ENCODE measurements at regions not wholly inside any gene's neighbourhood (a gene's known extent, or its start where the extent isn't known, plus 50 kb on each side); places are given as distances from the start of the nearest gene placed in this dataset.

DNA sequence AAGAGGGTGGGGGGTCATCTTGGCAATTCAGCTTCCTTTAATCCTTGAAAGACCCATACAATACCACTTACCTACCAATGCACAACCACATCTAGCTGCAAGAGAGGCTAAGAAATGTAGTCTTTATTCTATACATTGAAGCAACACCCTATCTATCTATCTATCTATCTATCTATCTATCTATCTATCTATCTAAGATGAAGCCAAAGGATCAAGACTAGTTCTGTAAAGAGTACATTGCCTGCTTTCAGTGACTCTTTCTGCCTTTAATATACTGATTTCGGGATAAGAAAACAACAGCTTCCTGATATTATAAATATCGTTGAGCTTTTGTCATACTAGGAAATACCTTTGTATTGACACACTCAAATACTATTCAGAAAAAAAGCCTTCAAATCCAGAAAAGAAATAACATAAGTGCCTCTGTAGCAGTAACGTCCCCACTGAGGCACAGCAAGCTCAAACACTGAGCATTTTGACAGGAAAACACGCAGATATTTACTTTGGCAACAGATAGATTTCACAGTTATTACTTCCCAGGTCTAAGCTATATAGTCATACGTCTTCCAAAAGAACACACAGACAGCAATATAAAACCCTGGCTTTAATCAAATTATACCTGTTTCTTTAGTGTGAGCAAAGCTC lies 139.4 kb upstream of the SERTAD2 start:
- no peak overlapping the region for H3K4me3 ChIP-seq (ENCODE audit: control insufficient read depth, low read depth, low read length)
- TF ChIP-seq, protein P1, sequence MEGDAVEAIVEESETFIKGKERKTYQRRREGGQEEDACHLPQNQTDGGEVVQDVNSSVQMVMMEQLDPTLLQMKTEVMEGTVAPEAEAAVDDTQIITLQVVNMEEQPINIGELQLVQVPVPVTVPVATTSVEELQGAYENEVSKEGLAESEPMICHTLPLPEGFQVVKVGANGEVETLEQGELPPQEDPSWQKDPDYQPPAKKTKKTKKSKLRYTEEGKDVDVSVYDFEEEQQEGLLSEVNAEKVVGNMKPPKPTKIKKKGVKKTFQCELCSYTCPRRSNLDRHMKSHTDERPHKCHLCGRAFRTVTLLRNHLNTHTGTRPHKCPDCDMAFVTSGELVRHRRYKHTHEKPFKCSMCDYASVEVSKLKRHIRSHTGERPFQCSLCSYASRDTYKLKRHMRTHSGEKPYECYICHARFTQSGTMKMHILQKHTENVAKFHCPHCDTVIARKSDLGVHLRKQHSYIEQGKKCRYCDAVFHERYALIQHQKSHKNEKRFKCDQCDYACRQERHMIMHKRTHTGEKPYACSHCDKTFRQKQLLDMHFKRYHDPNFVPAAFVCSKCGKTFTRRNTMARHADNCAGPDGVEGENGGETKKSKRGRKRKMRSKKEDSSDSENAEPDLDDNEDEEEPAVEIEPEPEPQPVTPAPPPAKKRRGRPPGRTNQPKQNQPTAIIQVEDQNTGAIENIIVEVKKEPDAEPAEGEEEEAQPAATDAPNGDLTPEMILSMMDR (conservative IDR thresholded peaks at IDR 0.05; ENCODE audit: control insufficient read depth, insufficient read depth, low read depth, low read length) = no peak
- peak; percentile 31 for DNase-seq (ENCODE audit: low read depth)

DNA sequence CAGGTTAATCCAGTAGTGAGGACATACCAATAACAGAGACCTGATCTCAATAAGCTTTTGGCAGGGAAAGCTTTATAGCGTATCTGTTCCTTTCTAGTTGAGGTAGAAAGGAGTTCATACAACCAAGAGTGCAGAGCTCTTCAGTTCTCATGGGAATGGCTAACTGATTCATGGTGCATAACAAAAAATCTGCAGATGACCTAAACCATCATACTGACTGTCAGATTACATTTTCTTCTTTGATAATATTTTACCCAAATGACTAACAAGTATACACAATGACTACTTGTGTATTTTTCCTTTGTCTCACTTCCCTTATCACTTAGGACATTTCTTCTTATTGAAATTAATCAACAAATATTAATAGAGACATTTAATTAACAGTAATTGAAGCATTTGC lies 140.0 kb upstream of the SERTAD2 start:
- TF ChIP-seq, protein P1 (conservative IDR thresholded peaks at IDR 0.05; ENCODE audit: control insufficient read depth, insufficient read depth, low read depth, low read length) = no peak
- DNase-seq (ENCODE audit: low read depth) = peak; percentile 58
- no peak overlapping the region for H3K4me3 ChIP-seq (ENCODE audit: control insufficient read depth, low read depth, low read length)

GRCh38 chr2:64794426-64794995 lies 140.8 kb upstream of the SERTAD2 start:
- H3K4me3 ChIP-seq (ENCODE audit: control insufficient read depth, low read depth, low read length) = no peak overlapping the region
- no peak for DNase-seq (ENCODE audit: low read depth)
- TF ChIP-seq, protein P1 (conservative IDR thresholded peaks at IDR 0.05; ENCODE audit: control insufficient read depth, insufficient read depth, low read depth, low read length) = no peak

DNA sequence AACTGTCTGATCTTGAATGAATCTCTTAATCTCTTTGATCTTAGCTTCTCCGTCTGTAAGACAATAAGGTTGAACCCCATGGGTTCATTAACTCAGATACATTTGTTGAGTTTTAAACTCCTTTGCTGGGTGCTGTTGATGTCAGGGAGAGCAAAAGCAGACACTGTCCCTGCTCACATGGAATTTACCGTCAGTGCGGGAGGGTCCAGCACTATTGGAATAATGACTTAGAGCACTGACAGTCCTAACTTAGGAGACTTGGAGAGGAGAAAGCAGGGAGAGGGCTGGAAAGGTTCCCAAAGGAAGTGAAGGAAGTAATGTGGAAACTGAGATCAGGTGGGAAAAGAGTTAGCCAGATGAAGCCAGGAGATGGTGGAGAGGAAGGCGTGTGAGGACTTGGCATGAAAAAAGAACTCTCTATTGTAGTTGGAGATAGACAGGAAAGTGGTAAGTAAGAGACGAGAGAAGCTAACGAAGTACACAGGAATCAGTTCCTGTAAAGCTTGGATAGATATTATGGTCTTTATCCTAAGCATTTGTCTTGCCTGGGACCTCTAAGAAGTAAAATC lies 141.4 kb upstream of the SERTAD2 start:
- TF ChIP-seq, protein P1 (conservative IDR thresholded peaks at IDR 0.05; ENCODE audit: control insufficient read depth, insufficient read depth, low read depth, low read length) = no peak
- H3K4me3 ChIP-seq (ENCODE audit: control insufficient read depth, low read depth, low read length) = no peak overlapping the region
- DNase-seq (ENCODE audit: low read depth) = no peak

DNA sequence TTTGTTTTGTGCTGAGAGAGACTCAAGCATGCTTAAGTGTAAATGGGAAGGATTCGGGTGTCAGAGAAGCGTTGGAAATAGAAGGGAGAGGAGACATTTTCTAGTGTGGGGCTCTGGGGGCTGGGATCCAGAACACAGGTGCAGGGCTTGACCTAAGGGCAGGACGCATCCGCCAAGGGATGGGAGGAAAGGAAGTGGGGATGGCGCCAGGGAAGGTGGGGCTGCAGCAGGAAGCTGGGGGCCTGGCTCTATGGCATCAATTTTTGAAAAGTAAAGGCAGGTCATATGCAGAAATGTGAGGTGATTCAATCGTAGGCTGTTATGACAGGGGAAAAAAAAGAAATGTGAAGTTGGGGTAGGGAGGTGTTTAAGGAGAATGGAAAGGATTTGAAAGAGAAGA lies 143.2 kb upstream of the SERTAD2 start:
- DNase-seq (ENCODE audit: low read depth) = no peak
- TF ChIP-seq, protein P1 (conservative IDR thresholded peaks at IDR 0.05; ENCODE audit: control insufficient read depth, insufficient read depth, low read depth, low read length) = no peak
- H3K4me3 ChIP-seq (ENCODE audit: control insufficient read depth, low read depth, low read length) = no peak overlapping the region

DNA sequence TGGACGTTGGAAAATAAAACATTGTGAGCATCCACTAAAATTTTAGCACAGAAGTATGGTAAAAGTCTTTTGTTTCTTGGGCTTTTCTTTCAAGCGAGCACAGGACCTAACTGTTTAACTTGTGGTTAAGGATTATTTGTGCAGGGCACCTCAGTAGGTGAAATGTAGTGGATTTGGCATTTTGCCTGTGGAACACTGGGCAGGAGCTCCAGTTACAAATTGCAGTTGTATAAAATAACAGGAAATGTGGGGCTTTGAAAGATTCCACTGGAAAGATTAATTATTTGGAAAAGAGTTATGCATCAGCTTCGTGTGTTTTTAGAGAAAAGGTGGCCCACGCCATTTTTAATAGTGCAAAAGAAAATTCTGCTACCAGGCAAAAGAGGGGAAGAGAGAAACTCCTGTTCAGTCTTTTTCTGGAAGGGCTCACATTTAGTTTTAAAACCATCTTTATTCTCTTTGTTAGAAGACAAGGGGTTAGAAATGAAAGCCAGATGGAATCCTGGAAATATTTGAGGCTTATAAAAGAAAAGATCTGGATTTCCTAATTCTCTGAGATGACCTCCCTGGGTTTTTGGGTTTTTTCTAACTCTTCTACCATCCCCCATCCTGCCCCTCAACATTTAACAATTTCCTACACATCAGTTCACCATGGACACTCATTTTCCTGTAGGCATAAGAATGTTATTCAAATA lies 144.3 kb upstream of the SERTAD2 start:
- peak; percentile 37 for DNase-seq (ENCODE audit: low read depth)
- TF ChIP-seq, protein P1 (conservative IDR thresholded peaks at IDR 0.05; ENCODE audit: control insufficient read depth, insufficient read depth, low read depth, low read length) = no peak
- H3K4me3 ChIP-seq (ENCODE audit: control insufficient read depth, low read depth, low read length) = no peak overlapping the region
